ENCODE measurements at regions not wholly inside any gene's neighbourhood (a gene's known extent, or its start where the extent isn't known, plus 50 kb on each side); places are given as distances from the start of the nearest gene placed in this dataset.

DNA sequence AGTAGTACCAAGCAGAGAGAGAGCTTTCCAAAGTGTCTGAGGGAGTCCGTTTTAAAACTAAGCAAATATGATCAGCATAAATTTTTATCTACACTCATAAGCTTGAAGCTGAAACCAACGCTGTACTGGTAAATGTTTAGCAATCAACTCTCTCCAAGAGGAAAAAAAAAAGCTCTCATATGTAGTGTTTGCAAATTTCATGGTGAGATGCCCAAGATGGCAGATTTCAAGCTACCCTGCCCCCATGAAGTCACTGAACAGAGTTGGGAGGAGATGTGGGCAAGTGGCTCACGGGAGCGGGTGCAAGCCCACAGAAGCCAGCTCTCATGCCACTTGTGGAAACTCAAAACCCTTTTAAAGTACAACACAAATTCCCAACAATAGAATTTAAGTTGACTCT is 475.8 kb downstream of the BCAT1 start:
- Histone ChIP-seq H3F3A (ENCODE audit: insufficient read depth) (no peaks in the 10 kb centered on the region), H3K4me3 (ENCODE audit: insufficient read depth, low read length, poor library complexity, severe bottlenecking) (no peak overlapping the region), H3K27ac (ENCODE audit: low read depth, low read length) (no peak overlapping the region), H3K9me2 (replicated peaks; ENCODE audit: insufficient read depth, low read length) (no peaks in the 10 kb centered on the region), H4K20me1 (ENCODE audit: low read depth, low read length) (no peaks in the 10 kb centered on the region), H3K9me3 (ENCODE audit: insufficient read depth, low read length) (no peaks in the 10 kb centered on the region), H3K9ac (ENCODE audit: low read length) (no peak overlapping the region), H3K79me2 (ENCODE audit: insufficient read depth, low read length) (no peaks in the 10 kb centered on the region), H3K4me2 (ENCODE audit: low read depth, low read length, poor library complexity, severe bottlenecking) (no peak overlapping the region), H3K27me3 (ENCODE audit: low read length) (no peaks in the 10 kb centered on the region), H3K36me3 (ENCODE audit: low read length) (no peaks in the 10 kb centered on the region), H2AFZ (ENCODE audit: low read depth, low read length, severe bottlenecking) (no peak overlapping the region)
- TF ChIP-seq, protein P1, sequence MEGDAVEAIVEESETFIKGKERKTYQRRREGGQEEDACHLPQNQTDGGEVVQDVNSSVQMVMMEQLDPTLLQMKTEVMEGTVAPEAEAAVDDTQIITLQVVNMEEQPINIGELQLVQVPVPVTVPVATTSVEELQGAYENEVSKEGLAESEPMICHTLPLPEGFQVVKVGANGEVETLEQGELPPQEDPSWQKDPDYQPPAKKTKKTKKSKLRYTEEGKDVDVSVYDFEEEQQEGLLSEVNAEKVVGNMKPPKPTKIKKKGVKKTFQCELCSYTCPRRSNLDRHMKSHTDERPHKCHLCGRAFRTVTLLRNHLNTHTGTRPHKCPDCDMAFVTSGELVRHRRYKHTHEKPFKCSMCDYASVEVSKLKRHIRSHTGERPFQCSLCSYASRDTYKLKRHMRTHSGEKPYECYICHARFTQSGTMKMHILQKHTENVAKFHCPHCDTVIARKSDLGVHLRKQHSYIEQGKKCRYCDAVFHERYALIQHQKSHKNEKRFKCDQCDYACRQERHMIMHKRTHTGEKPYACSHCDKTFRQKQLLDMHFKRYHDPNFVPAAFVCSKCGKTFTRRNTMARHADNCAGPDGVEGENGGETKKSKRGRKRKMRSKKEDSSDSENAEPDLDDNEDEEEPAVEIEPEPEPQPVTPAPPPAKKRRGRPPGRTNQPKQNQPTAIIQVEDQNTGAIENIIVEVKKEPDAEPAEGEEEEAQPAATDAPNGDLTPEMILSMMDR (IDR thresholded peaks at IDR 0.05; ENCODE audit: insufficient read depth, low read length, poor library complexity, severe bottlenecking), result no peak
- no peak for TF ChIP-seq EZH2phosphoT487 (conservative IDR thresholded peaks at IDR 0.05; ENCODE audit: low read length)

DNA sequence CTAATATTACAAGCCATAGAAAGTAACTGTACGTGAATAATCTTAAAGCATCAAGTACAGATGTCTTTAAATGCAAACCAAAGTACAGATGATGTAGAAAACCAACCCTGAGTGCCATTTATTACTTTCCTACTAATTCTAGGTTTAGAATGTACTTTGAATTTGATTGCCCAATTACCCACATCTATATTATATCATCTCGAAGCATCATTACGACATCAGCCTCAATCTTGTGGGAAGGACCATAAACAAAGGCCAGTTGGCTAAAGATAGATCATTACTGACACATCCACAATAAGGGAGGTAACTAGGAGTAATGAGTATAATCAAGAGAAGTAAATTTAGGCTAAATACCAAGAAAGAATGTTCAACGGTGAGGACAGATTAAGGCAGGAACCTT is 478.9 kb downstream of the BCAT1 start:
- H3K4me3 ChIP-seq (ENCODE audit: insufficient read depth, low read length, poor library complexity, severe bottlenecking), result no peak overlapping the region
- H3K27me3 ChIP-seq (ENCODE audit: low read length), result no peaks in the 10 kb centered on the region
- no peaks in the 10 kb centered on the region for H3K9me3 ChIP-seq (ENCODE audit: insufficient read depth, low read length)
- H3K27ac ChIP-seq (ENCODE audit: low read depth, low read length), result no peak overlapping the region
- H3K79me2 ChIP-seq (ENCODE audit: insufficient read depth, low read length), result no peaks in the 10 kb centered on the region
- H3K36me3 ChIP-seq (ENCODE audit: low read length), result no peaks in the 10 kb centered on the region
- no peaks in the 10 kb centered on the region for H3K9me2 ChIP-seq (replicated peaks; ENCODE audit: insufficient read depth, low read length)
- no peak overlapping the region for H2AFZ ChIP-seq (ENCODE audit: low read depth, low read length, severe bottlenecking)
- no peaks in the 10 kb centered on the region for H4K20me1 ChIP-seq (ENCODE audit: low read depth, low read length)
- H3K4me2 ChIP-seq (ENCODE audit: low read depth, low read length, poor library complexity, severe bottlenecking), result no peak overlapping the region
- no peak overlapping the region for H3K9ac ChIP-seq (ENCODE audit: low read length)
- H3F3A ChIP-seq (ENCODE audit: insufficient read depth), result no peaks in the 10 kb centered on the region
- TF ChIP-seq, protein P1 (IDR thresholded peaks at IDR 0.05; ENCODE audit: insufficient read depth, low read length, poor library complexity, severe bottlenecking), result no peak
- no peak for TF ChIP-seq EZH2phosphoT487 (conservative IDR thresholded peaks at IDR 0.05; ENCODE audit: low read length)

DNA sequence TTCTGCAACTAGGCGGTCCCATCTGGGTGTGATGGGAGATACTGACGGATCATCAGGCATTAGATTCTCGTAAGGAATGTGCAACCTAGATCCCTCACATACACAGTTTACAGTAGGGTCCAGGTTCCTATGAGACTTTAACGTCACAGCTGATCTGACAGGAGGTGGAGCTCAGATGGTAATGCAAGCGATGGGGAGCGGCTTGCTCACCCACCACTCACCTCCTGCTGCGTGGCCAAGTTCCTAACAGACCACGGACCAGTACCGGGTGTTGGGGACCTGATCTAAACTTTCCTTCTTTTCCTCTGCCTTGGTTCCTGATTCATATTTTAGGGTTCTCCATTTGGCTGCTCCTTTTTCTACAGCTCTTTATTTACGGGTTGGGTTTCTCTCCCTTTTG is 479.8 kb downstream of the BCAT1 start:
- H3K36me3 ChIP-seq (ENCODE audit: low read length), result no peaks in the 10 kb centered on the region
- H3K79me2 ChIP-seq (ENCODE audit: insufficient read depth, low read length), result no peaks in the 10 kb centered on the region
- H3K9ac ChIP-seq (ENCODE audit: low read length), result no peak overlapping the region
- H3K4me3 ChIP-seq (ENCODE audit: insufficient read depth, low read length, poor library complexity, severe bottlenecking), result no peak overlapping the region
- no peaks in the 10 kb centered on the region for H3F3A ChIP-seq (ENCODE audit: insufficient read depth)
- H3K9me3 ChIP-seq (ENCODE audit: insufficient read depth, low read length), result no peaks in the 10 kb centered on the region
- no peak overlapping the region for H3K27ac ChIP-seq (ENCODE audit: low read depth, low read length)
- H3K9me2 ChIP-seq (replicated peaks; ENCODE audit: insufficient read depth, low read length), result no peaks in the 10 kb centered on the region
- H2AFZ ChIP-seq (ENCODE audit: low read depth, low read length, severe bottlenecking), result no peak overlapping the region
- H3K4me2 ChIP-seq (ENCODE audit: low read depth, low read length, poor library complexity, severe bottlenecking), result no peak overlapping the region
- no peaks in the 10 kb centered on the region for H3K27me3 ChIP-seq (ENCODE audit: low read length)
- H4K20me1 ChIP-seq (ENCODE audit: low read depth, low read length), result no peaks in the 10 kb centered on the region
- no peak for TF ChIP-seq EZH2phosphoT487 (conservative IDR thresholded peaks at IDR 0.05; ENCODE audit: low read length)

DNA sequence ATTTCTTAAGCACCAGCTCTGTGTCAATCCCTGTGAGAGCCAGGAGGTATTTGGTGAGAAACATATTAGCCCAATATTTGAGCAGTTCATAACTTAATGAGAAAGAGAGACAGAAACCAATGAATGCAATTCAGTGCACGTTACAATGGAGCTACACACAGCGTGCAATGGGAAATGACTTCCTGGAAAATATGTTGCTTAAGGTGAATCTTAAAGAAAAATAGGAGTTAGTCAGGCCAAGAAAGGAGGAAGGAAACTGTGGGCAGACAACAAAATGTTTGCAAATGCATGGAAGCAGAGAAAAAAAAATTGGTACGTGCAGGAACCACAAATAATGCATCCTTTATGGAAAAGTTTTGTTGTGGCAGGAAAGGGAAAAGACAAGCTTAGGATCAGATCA is 481.7 kb downstream of the BCAT1 start:
- no peaks in the 10 kb centered on the region for H3K9me2 ChIP-seq (replicated peaks; ENCODE audit: insufficient read depth, low read length)
- H2AFZ ChIP-seq (ENCODE audit: low read depth, low read length, severe bottlenecking), result no peak overlapping the region
- H3K9ac ChIP-seq (ENCODE audit: low read length), result no peak overlapping the region
- no peak overlapping the region for H3K4me2 ChIP-seq (ENCODE audit: low read depth, low read length, poor library complexity, severe bottlenecking)
- H3K79me2 ChIP-seq (ENCODE audit: insufficient read depth, low read length), result no peaks in the 10 kb centered on the region
- no peaks in the 10 kb centered on the region for H3K27me3 ChIP-seq (ENCODE audit: low read length)
- H3K36me3 ChIP-seq (ENCODE audit: low read length), result no peaks in the 10 kb centered on the region
- H3K9me3 ChIP-seq (ENCODE audit: insufficient read depth, low read length), result no peaks in the 10 kb centered on the region
- H3K4me3 ChIP-seq (ENCODE audit: insufficient read depth, low read length, poor library complexity, severe bottlenecking), result no peak overlapping the region
- H4K20me1 ChIP-seq (ENCODE audit: low read depth, low read length), result no peaks in the 10 kb centered on the region
- no peak overlapping the region for H3K27ac ChIP-seq (ENCODE audit: low read depth, low read length)
- TF ChIP-seq EZH2phosphoT487 (conservative IDR thresholded peaks at IDR 0.05; ENCODE audit: low read length), result no peak
- TF ChIP-seq, protein P1 (IDR thresholded peaks at IDR 0.05; ENCODE audit: insufficient read depth, low read length, poor library complexity, severe bottlenecking), result no peak
- no peaks in the 10 kb centered on the region for H3F3A ChIP-seq (ENCODE audit: insufficient read depth)
